GM23338 (cell line): ENCODE measurements at regions not wholly inside any gene's neighbourhood (a gene's known extent, or its start where the extent isn't known, plus 50 kb on each side); places are given as distances from the start of the nearest gene placed in this dataset.

Experiments
- ATAC-seq: fragments of 200-7000 bp; cut with Tn5 transposase; 3 replicates; pipeline ENCODE4 v1.9.1; 2020
- DNase-seq: peaks from one replicate; pipeline ENCODE4 v3.0.0-alpha.2; 2015; ENCODE audit warnings: low spot score
- H2AFZ ChIP-seq: fragments of 200-600 bp; sonication (generic); 2 replicates; pipeline ENCODE4 v1.8.0; 2016; ENCODE audit warnings: antibody characterized with exemption, mild to moderate bottlenecking, moderate library complexity
- H3F3A ChIP-seq: fragments of 200-600 bp; sonication (generic); replicated peaks from 2 replicates; pipeline ENCODE4 v1.8.0; 2017; ENCODE audit warnings: antibody characterized with exemption, mixed run types, low read depth
- H3K27ac ChIP-seq: fragments of 200-600 bp; sonication (generic); 2 replicates; pipeline ENCODE4 v1.6.1; 2016; ENCODE audit warnings: low read depth
- H3K27me3 ChIP-seq: fragments of 200-600 bp; sonication (generic); 2 replicates; pipeline ENCODE4 v1.8.0; 2016; ENCODE audit warnings: mild to moderate bottlenecking, mixed run types, moderate library complexity; ENCODE audit not compliant: insufficient read depth
- H3K36me3 ChIP-seq: fragments of 200-600 bp; sonication (generic); 2 replicates; pipeline ENCODE4 v1.8.0; 2016; ENCODE audit warnings: mild to moderate bottlenecking; ENCODE audit not compliant: insufficient read depth
- H3K4me1 ChIP-seq: fragments of 200-600 bp; sonication (generic); 2 replicates; pipeline ENCODE4 v1.8.0; 2016; ENCODE audit warnings: mild to moderate bottlenecking, moderate library complexity; ENCODE audit not compliant: insufficient read depth
- H3K4me2 ChIP-seq: fragments of 200-600 bp; sonication (generic); 2 replicates; pipeline ENCODE4 v1.7.1; 2017; ENCODE audit warnings: mixed run types
- H3K4me3 ChIP-seq: fragments of 200-600 bp; sonication (generic); 2 replicates; pipeline ENCODE4 v1.6.1; 2016; ENCODE audit warnings: mixed run types
- H3K79me2 ChIP-seq: fragments of 200-600 bp; sonication (generic); replicated peaks from 2 replicates; pipeline ENCODE4 v1.8.0; 2017; ENCODE audit warnings: mild to moderate bottlenecking; ENCODE audit not compliant: insufficient read depth
- H3K9me2 ChIP-seq: fragments of 200-600 bp; sonication (generic); 2 replicates; pipeline ENCODE4 v1.8.0; 2017; ENCODE audit not compliant: insufficient read depth
- H4K20me1 ChIP-seq: fragments of 200-600 bp; sonication (generic); replicated peaks from 2 replicates; pipeline ENCODE4 v1.8.0; 2017; ENCODE audit warnings: mild to moderate bottlenecking; ENCODE audit not compliant: insufficient read depth
- H3K27ac Mint-ChIP-seq: 2 replicates; pipeline ENCODE4 v1.8.0; 2020; ENCODE audit warnings: inconsistent platforms, mild to moderate bottlenecking, moderate library complexity, mixed read lengths
- H3K27me3 Mint-ChIP-seq: 3 replicates; pipeline ENCODE4 v1.8.0; 2022; ENCODE audit warnings: low read depth, mild to moderate bottlenecking, moderate library complexity, mixed read lengths, inconsistent platforms; ENCODE audit not compliant: insufficient read depth, poor library complexity
- H3K36me3 Mint-ChIP-seq: 3 replicates; pipeline ENCODE4 v1.8.0; 2021; ENCODE audit warnings: low read depth, mild to moderate bottlenecking, inconsistent platforms, moderate library complexity, mixed read lengths
- H3K4me1 Mint-ChIP-seq: 3 replicates; pipeline ENCODE4 v1.8.0; 2020; ENCODE audit warnings: mild to moderate bottlenecking, inconsistent platforms, mixed read lengths
- H3K4me3 Mint-ChIP-seq: 3 replicates; pipeline ENCODE4 v1.8.0; 2021; ENCODE audit warnings: moderate library complexity, mild to moderate bottlenecking, inconsistent platforms, mixed read lengths
- H3K9me3 Mint-ChIP-seq: 3 replicates; pipeline ENCODE4 v1.8.0; 2020; ENCODE audit warnings: moderate library complexity, mild to moderate bottlenecking, inconsistent platforms, mixed read lengths
- CREB1 ChIP-seq: fragments of 250-450 bp; sonication (Bioruptor Pico); IDR thresholded peaks from 2 replicates; pipeline ENCODE4 v1.5.0; 2020; ENCODE audit warnings: low read depth, mild to moderate bottlenecking, moderate library complexity
- CTCF ChIP-seq, 2 experiments: fragments of 200-600 bp in 1 of 2; sonication (generic) in 1 of 2; conservative IDR thresholded peaks; 2 replicates each; pipeline versions ENCODE4 v1.5.1 to v1.6.1; 2016 to 2017; ENCODE audit warnings: antibody characterized with exemption in 2 of 2, low read depth in 2 of 2, mild to moderate bottlenecking in 2 of 2, moderate library complexity in 1 of 2
- ETS1 ChIP-seq: IDR thresholded peaks from 2 replicates; pipeline ENCODE4 v1.6.1; 2016; ENCODE audit warnings: antibody characterized with exemption
- EZH2 ChIP-seq: fragments of 200-600 bp; sonication (generic); IDR thresholded peaks from one replicate; pipeline ENCODE4 v1.8.0; 2017; ENCODE audit warnings: antibody characterized with exemption, mild to moderate bottlenecking, low read depth; ENCODE audit not compliant: unreplicated experiment
- EZH2phosphoT487 ChIP-seq: fragments of 200-600 bp; sonication (generic); IDR thresholded peaks from one replicate; pipeline ENCODE4 v1.8.1; 2018; ENCODE audit warnings: antibody characterized with exemption; ENCODE audit not compliant: unreplicated experiment
- JUNB ChIP-seq: IDR thresholded peaks from one replicate; pipeline ENCODE4 v1.6.1; 2016; ENCODE audit warnings: antibody characterized with exemption; ENCODE audit not compliant: unreplicated experiment
- NANOG ChIP-seq: IDR thresholded peaks from 2 replicates; pipeline ENCODE4 v1.6.1; 2016; ENCODE audit warnings: antibody characterized with exemption, borderline replicate concordance
- POLR2AphosphoS5 ChIP-seq: IDR thresholded peaks from 2 replicates; pipeline ENCODE4 v1.6.1; 2016; ENCODE audit warnings: antibody characterized with exemption, low read depth
- REST ChIP-seq: IDR thresholded peaks from one replicate; pipeline ENCODE4 v1.6.1; 2018; ENCODE audit warnings: antibody characterized with exemption; ENCODE audit not compliant: unreplicated experiment
- STAT1 ChIP-seq: IDR thresholded peaks from one replicate; pipeline ENCODE4 v1.6.1; 2016; ENCODE audit warnings: antibody characterized with exemption; ENCODE audit not compliant: unreplicated experiment
- ZNF114 ChIP-seq: fragments of 250-450 bp; sonication (Bioruptor Pico); IDR thresholded peaks from 2 replicates; pipeline ENCODE4 v1.5.0; 2020; ENCODE audit warnings: mild to moderate bottlenecking, moderate library complexity
- ZNF331 ChIP-seq: fragments of 250-450 bp; sonication (Bioruptor Pico); IDR thresholded peaks from 2 replicates; pipeline ENCODE4 v1.5.0; 2020; ENCODE audit warnings: low read depth, mild to moderate bottlenecking, moderate library complexity
- ZNF462 ChIP-seq: fragments of 250-450 bp; sonication (Bioruptor Pico); IDR thresholded peaks from 2 replicates; pipeline ENCODE4 v1.5.0; 2020; ENCODE audit warnings: mild to moderate bottlenecking, moderate library complexity

GRCh38 chr4:136664988-136665387 lies 867.3 kb downstream of the PCDH18 start:
- ATAC-seq (no peak), DNase-seq (no peak)
- H3K4me1 Mint-ChIP-seq = no peaks in the 10 kb centered on the region
- no peak for TF ChIP-seq ZNF462 (CRISPR knock-in tag)
- TF ChIP-seq ZNF114 = no peak
- TF ChIP-seq EZH2phosphoT487 = no peak
- no peak for TF ChIP-seq STAT1
- TF ChIP-seq REST = no peak
- no peak for TF ChIP-seq CTCF (conservative IDR thresholded peaks at IDR 0.05; ENCODE audit: low read depth in 2 of 2)
- no peak for TF ChIP-seq JUNB
- no peak for TF ChIP-seq POLR2AphosphoS5
- TF ChIP-seq ZNF331 = no peak
- TF ChIP-seq ETS1 = no peak
- TF ChIP-seq EZH2 = no peak
- no peak for TF ChIP-seq NANOG
- TF ChIP-seq CREB1 = no peak
- no peaks in the 10 kb centered on the region for H3K36me3 Mint-ChIP-seq
- no peaks in the 10 kb centered on the region for H4K20me1 ChIP-seq
- no peak overlapping the region for H2AFZ ChIP-seq
- no peaks in the 10 kb centered on the region for H3K36me3 ChIP-seq
- no peak overlapping the region for H3K4me3 Mint-ChIP-seq
- no peaks in the 10 kb centered on the region for H3F3A ChIP-seq
- H3K27me3 Mint-ChIP-seq = no peaks in the 10 kb centered on the region
- H3K9me2 ChIP-seq = no peaks in the 10 kb centered on the region
- H3K9me3 Mint-ChIP-seq = no peaks in the 10 kb centered on the region
- H3K27ac Mint-ChIP-seq = no peak overlapping the region
- H3K4me3 ChIP-seq = no peak overlapping the region
- H3K27ac ChIP-seq = no peak overlapping the region
- H3K4me1 ChIP-seq = no peaks in the 10 kb centered on the region
- H3K4me2 ChIP-seq = no peak overlapping the region
- no peaks in the 10 kb centered on the region for H3K79me2 ChIP-seq
- H3K27me3 ChIP-seq = no peaks in the 10 kb centered on the region
